Stomach (tissue), 4 donors: ENCODE measurements at regions not wholly inside any gene's neighbourhood (a gene's known extent, or its start where the extent isn't known, plus 50 kb on each side); places are given as distances from the start of the nearest gene placed in this dataset.

Experiments used
- EP300 ChIP-seq: sonication (generic); formaldehyde crosslinking; IDR thresholded peaks from one replicate; pipeline ENCODE4 v1.6.1; 2017; ENCODE audit warnings: antibody characterized with exemption
- POLR2A ChIP-seq, 4 donors: fragments of 450-650 bp; IDR thresholded peaks; one replicate each; pipeline ENCODE4 v1.6.1; 2016; ENCODE audit warnings: antibody characterized with exemption in 4 of 4, control low read depth in 2 of 4, mild to moderate bottlenecking in 1 of 4, moderate library complexity in 1 of 4
- POLR2AphosphoS5 ChIP-seq, 3 donors: sonication (generic); formaldehyde crosslinking; IDR thresholded peaks; one replicate each; pipeline ENCODE4 v1.6.1; 2016; ENCODE audit warnings: antibody characterized with exemption in 3 of 3
- TF ChIP-seq, protein P1 (sequence below), 7 experiments: fragments of 450-650 bp in 4 of 7; fragments of 200-600 bp in 3 of 7; sonication (generic) in 3 of 7; IDR thresholded peaks; one replicate each; pipeline ENCODE4 v1.5.1; 2016 to 2019; ENCODE audit warnings: antibody characterized with exemption in 7 of 7, control low read depth in 2 of 7, mild to moderate bottlenecking in 1 of 7

DNA sequence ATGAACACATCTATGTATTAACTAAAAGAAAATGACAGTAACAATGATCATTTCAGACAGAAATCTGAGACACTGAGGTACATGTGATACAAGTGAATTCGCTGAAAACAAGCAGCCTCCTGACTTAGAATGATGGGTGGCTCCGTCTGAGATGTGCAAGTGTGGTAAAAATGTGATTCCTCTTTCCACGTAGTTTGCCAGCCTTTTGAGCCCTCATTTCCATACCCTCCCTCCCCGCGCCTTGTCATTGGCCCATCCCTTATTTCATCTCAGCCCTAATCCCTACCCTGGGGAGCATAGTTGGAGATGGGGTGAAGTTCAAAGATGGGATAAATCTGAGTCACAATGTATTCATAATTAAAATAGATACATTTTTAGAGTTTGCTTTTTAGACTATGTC lies 107.8 kb downstream of the BMP4 start:
- TF ChIP-seq, protein P1, sequence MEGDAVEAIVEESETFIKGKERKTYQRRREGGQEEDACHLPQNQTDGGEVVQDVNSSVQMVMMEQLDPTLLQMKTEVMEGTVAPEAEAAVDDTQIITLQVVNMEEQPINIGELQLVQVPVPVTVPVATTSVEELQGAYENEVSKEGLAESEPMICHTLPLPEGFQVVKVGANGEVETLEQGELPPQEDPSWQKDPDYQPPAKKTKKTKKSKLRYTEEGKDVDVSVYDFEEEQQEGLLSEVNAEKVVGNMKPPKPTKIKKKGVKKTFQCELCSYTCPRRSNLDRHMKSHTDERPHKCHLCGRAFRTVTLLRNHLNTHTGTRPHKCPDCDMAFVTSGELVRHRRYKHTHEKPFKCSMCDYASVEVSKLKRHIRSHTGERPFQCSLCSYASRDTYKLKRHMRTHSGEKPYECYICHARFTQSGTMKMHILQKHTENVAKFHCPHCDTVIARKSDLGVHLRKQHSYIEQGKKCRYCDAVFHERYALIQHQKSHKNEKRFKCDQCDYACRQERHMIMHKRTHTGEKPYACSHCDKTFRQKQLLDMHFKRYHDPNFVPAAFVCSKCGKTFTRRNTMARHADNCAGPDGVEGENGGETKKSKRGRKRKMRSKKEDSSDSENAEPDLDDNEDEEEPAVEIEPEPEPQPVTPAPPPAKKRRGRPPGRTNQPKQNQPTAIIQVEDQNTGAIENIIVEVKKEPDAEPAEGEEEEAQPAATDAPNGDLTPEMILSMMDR (IDR thresholded peaks at IDR 0.05): no peak
- TF ChIP-seq POLR2AphosphoS5 (IDR thresholded peaks at IDR 0.05) (no peak), POLR2A (IDR thresholded peaks at IDR 0.05) (no peak), EP300 (no peak)
